Hepatocyte (in vitro differentiated cells): ENCODE measurements at regions not wholly inside any gene's neighbourhood (a gene's known extent, or its start where the extent isn't known, plus 50 kb on each side); places are given as distances from the start of the nearest gene placed in this dataset.

Source experiments
- DNase-seq: peaks from one replicate; pipeline ENCODE4 v3.0.0-alpha.2; 2016; ENCODE audit warnings: low spot score
- H2AFZ ChIP-seq: fragments of 200-600 bp; sonication (generic); 2 replicates; pipeline ENCODE4 v1.6.0; 2016; ENCODE audit warnings: antibody characterized with exemption, mild to moderate bottlenecking
- H3K27ac ChIP-seq: fragments of 200-600 bp; sonication (generic); 2 replicates; pipeline ENCODE4 v1.5.1; 2016; ENCODE audit warnings: mild to moderate bottlenecking
- H3K27me3 ChIP-seq: fragments of 200-600 bp; sonication (generic); 2 replicates; pipeline ENCODE4 v1.6.1; 2016
- H3K36me3 ChIP-seq: fragments of 200-600 bp; sonication (generic); replicated peaks from 2 replicates; pipeline ENCODE4 v1.5.1; 2016; ENCODE audit warnings: low read depth; ENCODE audit not compliant: insufficient read depth
- H3K4me1 ChIP-seq: fragments of 200-600 bp; sonication (generic); 2 replicates; pipeline ENCODE4 v1.5.1; 2016; ENCODE audit warnings: mild to moderate bottlenecking, moderate library complexity; ENCODE audit not compliant: insufficient read depth
- H3K4me2 ChIP-seq: fragments of 200-600 bp; sonication (generic); 2 replicates; pipeline ENCODE4 v1.6.0; 2016
- H3K4me3 ChIP-seq: fragments of 200-600 bp; sonication (generic); 2 replicates; pipeline ENCODE4 v1.5.1; 2016; ENCODE audit warnings: mild to moderate bottlenecking
- H3K79me2 ChIP-seq: fragments of 200-600 bp; sonication (generic); 2 replicates; pipeline ENCODE4 v1.6.0; 2017; ENCODE audit warnings: mild to moderate bottlenecking
- H3K9me2 ChIP-seq: fragments of 200-600 bp; sonication (generic); replicated peaks from 2 replicates; pipeline ENCODE4 v1.6.0; 2017; ENCODE audit warnings: mild to moderate bottlenecking; ENCODE audit not compliant: insufficient read depth
- H3K9me3 ChIP-seq: fragments of 200-600 bp; sonication (generic); 2 replicates; pipeline ENCODE4 v1.5.1; 2016; ENCODE audit warnings: low read depth, mild to moderate bottlenecking
- H4K20me1 ChIP-seq: fragments of 200-600 bp; sonication (generic); 2 replicates; pipeline ENCODE4 v1.6.0; 2016; ENCODE audit warnings: mild to moderate bottlenecking; ENCODE audit not compliant: insufficient read depth, poor library complexity, severe bottlenecking
- CTCF ChIP-seq: fragments of 200-600 bp; sonication (generic); IDR thresholded peaks from 2 replicates; pipeline ENCODE4 v1.5.1; 2016; ENCODE audit warnings: antibody characterized with exemption, mild to moderate bottlenecking; ENCODE audit not compliant: poor library complexity
- EZH2 ChIP-seq: fragments of 200-600 bp; sonication (generic); IDR thresholded peaks from 2 replicates; pipeline ENCODE4 v1.6.1; 2016; ENCODE audit warnings: antibody characterized with exemption, mild to moderate bottlenecking, borderline replicate concordance
- EZH2phosphoT487 ChIP-seq: fragments of 200-600 bp; sonication (generic); IDR thresholded peaks from one replicate; pipeline ENCODE4 v1.6.1; 2018; ENCODE audit warnings: antibody characterized with exemption, mild to moderate bottlenecking, low read depth, moderate library complexity; ENCODE audit not compliant: unreplicated experiment, severe bottlenecking
- WGBS: methylation state at CpG from one replicate; pipeline ENCODE4 v1.1.6; 2016; ENCODE audit warnings: low lambda C conversion rate; ENCODE audit errors: missing lambda C conversion rate; 5-methylcytosine and 5-hydroxymethylcytosine counted together

- Histone ChIP-seq H3K9me2 (no peaks in the 10 kb centered on the region), H4K20me1 (no peaks in the 10 kb centered on the region), H2AFZ (no peak overlapping the region), H3K4me2 (no peak overlapping the region), H3K36me3 (no peaks in the 10 kb centered on the region), H3K27ac (no peak overlapping the region), H3K79me2 (no peaks in the 10 kb centered on the region), H3K27me3 (no peaks in the 10 kb centered on the region), H3K4me3 (no peak overlapping the region), H3K4me1 (no peaks in the 10 kb centered on the region), H3K9me3 (no peaks in the 10 kb centered on the region)
- no peak for DNase-seq
- 79% methylated on average over 5 of the region's 5 CpGs for WGBS
- TF ChIP-seq EZH2phosphoT487 = no peak
- no peak for TF ChIP-seq EZH2
- TF ChIP-seq CTCF = no peak
Observed at GRCh38 chr16:79874391-79874790, 273.9 kb upstream of the MAF start.

GRCh38 chr16:79873825-79874224 is 273.3 kb upstream of the MAF start:
- H3K4me3 ChIP-seq = no peak overlapping the region
- no peaks in the 10 kb centered on the region for H3K27me3 ChIP-seq
- WGBS = 94% methylated on average over 5 of the region's 5 CpGs
- H3K27ac ChIP-seq = no peak overlapping the region
- H3K4me1 ChIP-seq = no peaks in the 10 kb centered on the region
- no peaks in the 10 kb centered on the region for H3K9me2 ChIP-seq
- H3K79me2 ChIP-seq = no peaks in the 10 kb centered on the region
- H3K9me3 ChIP-seq = no peaks in the 10 kb centered on the region
- no peaks in the 10 kb centered on the region for H4K20me1 ChIP-seq
- H3K4me2 ChIP-seq = no peak overlapping the region
- H2AFZ ChIP-seq = no peak overlapping the region
- DNase-seq = no peak
- no peaks in the 10 kb centered on the region for H3K36me3 ChIP-seq
- TF ChIP-seq CTCF = no peak
- no peak for TF ChIP-seq EZH2phosphoT487
- TF ChIP-seq EZH2 = no peak

GRCh38 chr16:79871906-79872305 is 271.4 kb upstream of the MAF start:
- Histone ChIP-seq H2AFZ (no peak overlapping the region), H3K4me1 (no peaks in the 10 kb centered on the region), H3K9me3 (no peaks in the 10 kb centered on the region), H3K36me3 (no peaks in the 10 kb centered on the region), H4K20me1 (no peaks in the 10 kb centered on the region), H3K9me2 (no peaks in the 10 kb centered on the region), H3K27ac (no peak overlapping the region), H3K79me2 (no peaks in the 10 kb centered on the region), H3K4me3 (no peak overlapping the region), H3K27me3 (no peaks in the 10 kb centered on the region), H3K4me2 (no peak overlapping the region)
- 88% methylated on average over 6 of the region's 6 CpGs for WGBS
- no peak for DNase-seq
- no peak for TF ChIP-seq CTCF
- no peak for TF ChIP-seq EZH2
- no peak for TF ChIP-seq EZH2phosphoT487
